ELF-1 (cell line): ENCODE measurements at regions not wholly inside any gene's neighbourhood (a gene's known extent, or its start where the extent isn't known, plus 50 kb on each side); places are given as distances from the start of the nearest gene placed in this dataset.

Experiments used
- DNase-seq: peaks from one replicate; pipeline ENCODE4 v3.0.0-alpha.2; 2016; ENCODE audit warnings: low read depth, low spot score

GRCh38 chrX:45322382-45322781, 121.7 kb upstream of the DIPK2B start:
- peak; percentile 49 for DNase-seq

- no peak for DNase-seq
Observed at GRCh38 chrX:45320191-45320590, 119.5 kb upstream of the DIPK2B start.

DNA sequence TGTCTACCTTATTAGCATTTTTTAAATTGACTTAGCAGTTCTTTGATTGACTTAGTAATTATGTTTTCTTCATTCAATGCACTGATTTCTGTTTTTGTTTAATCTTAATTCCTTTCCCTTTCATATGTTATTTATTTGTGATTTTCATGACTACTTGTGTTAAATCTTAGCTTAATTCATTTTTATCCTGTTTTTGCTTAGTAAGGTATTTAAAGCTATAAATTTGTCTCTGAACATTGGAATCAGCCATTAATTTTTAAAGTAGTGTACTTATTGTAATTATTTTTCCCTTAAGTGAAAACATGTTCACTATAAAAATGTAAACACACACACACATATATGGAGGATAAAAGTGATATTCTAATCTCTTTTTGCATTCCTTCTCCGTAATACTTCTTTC, 109.1 kb upstream of the DIPK2B start:
- DNase-seq, result no peak

- DNase-seq, result no peak
Observed at GRCh38 chrX:45309096-45309495, 108.4 kb upstream of the DIPK2B start.

GRCh38 chrX:45306794-45307193, 106.1 kb upstream of the DIPK2B start:
- no peak for DNase-seq

DNA sequence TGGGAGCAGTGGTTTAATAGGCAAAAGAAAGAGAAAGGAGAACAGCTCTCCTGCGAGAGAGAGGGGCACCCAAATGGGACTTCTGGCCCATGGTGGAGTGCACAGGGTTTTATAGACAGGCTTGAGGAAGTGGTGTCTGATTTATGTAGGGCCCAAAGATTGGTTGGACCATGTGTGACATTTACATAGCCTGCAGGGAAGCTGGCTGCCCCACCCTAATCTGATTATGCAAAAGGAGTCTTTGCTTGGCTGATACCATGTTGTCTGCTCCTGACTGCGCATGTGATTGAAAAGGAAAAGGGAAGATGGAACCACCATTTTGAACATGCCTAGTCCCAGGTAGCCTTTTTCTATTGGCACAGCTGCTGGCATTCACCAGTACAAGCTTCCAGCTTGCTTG, 100.0 kb upstream of the DIPK2B start:
- no peak for DNase-seq

DNA sequence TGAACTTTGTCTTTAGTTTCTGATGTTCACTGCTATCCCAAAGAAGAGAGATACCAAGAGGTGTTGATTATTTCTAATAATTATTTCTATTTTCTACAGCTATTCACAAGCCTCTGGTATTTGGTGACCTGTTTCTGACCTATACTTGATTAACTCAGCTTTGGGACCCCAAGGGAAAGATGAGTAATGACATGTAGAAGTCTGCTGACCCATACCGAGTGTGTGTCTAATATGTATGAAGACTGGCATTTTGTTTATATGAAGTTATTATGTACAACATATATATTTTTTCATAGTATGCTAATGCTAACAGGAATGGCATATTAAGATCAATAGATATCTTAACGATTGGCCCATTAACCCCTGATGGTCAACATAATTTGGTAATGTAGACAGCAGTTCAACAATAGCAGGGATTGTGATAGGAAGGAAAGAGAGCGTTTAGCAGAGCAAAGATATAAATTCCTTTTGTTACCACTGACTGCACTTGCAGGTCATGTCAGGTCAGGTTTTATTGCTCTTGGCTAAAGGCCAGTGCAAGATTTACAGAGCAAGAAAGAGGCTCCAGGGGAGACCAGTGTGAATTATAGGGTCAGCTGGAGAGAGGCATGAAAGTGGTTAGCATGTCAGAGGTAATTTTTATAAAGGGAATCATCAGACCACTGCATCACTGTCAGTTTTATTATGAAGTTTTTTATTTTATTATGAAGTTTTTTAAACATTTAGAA, 94.7 kb upstream of the DIPK2B start:
- DNase-seq, result peak; percentile 23

DNA sequence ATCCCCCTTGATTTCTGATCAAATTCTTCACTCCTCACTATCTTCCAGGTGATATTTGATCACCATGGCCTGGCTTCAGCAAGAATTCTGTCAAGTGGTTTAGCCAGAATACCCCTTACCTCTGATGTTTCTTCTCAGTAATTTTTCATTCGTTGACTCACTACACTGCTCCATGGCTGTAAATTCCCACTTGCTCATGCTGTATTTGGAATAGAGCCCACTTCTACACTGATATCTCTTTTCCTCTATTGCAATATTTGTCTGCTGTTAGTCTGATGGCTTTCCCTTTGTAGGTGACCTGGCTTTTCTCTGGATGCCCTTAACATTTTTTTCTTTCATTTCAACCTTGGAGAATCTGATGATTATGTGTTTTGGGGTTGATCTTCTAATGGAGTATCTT, 73.9 kb upstream of the DIPK2B start:
- no peak for DNase-seq

GRCh38 chrX:45267007-45267406, 66.3 kb upstream of the DIPK2B start:
- no peak for DNase-seq

- no peak for DNase-seq
Observed at GRCh38 chrX:45266456-45266855, 65.8 kb upstream of the DIPK2B start.

DNA sequence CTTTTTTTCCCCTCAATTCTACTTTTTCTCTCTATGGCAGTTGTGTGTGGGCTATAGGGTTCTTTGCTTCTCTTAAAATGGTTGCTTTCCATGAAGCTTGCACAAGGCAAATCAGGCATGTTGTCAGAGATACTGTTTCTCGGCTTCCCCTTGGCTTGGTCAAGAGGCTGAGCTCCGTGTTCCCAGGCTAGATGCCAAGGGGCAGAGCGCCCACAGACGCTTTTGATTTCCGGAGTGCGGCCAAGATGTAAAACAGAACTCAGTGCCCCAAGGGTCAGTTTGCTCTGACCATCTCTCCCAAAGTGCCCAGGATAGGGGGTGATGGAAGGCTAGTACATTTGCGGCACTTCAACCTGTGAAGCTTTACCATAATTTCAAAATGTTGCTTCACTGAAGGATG, 64.2 kb upstream of the DIPK2B start:
- no peak for DNase-seq

- no peak for DNase-seq
Observed at GRCh38 chrX:45261471-45261870, 60.8 kb upstream of the DIPK2B start.

DNA sequence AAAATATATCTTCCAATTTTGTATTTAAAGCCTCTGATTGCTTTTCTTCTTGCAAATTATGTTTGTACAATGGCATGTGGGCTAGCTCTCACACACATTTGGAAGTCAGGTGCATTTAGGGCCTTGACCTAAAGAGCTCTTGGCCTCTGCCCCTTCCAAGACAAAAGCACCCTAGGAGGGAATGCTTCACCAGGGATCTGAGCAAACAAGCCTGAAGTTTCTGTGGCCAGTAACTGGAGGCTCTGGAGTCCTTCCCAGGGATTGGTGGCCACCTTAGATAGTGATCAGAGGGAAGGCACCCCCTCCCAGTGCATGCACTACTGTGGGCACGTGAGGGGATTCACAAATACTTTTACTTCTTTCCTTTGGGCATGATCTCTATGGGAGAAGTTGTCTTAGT, 60.3 kb upstream of the DIPK2B start:
- DNase-seq, result peak; percentile 15

DNA sequence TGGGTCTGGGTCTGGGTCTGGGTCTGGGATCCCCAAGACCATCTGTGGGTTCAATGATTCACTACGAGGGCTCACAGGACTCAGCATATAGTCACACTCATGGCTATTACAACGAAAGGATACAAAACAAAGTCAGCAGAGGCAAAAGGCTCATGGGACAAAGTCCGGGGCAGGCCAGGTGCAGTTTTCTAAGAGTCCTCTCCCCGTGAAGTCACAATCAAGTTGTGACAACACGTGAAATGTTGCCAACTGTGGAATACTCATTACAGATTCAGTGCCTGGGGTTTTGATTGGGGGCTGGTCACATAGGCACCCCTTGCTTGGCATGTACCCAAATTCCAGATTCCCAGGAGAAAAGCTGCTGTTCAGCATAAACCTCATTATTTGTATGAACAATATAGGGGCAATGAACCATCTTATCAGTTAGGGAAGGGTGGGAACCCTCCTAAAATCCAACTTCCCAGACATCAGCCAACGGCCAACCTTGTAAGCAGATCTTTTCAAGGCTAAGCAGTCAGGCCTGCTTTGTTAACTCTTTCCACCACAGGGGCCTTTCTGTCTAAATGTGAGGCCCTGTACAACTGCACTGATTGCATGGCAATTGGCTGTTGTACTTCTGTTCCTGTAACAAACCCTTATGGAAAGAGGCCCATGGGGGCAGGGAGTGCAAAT, 58.2 kb upstream of the DIPK2B start:
- no peak for DNase-seq
